Dermis microvascular lymphatic vessel endothelial cell (primary cell): ENCODE measurements at regions not wholly inside any gene's neighbourhood (a gene's known extent, or its start where the extent isn't known, plus 50 kb on each side); places are given as distances from the start of the nearest gene placed in this dataset.
"Not testable (repeated sequence)": the region's sequence is repeated elsewhere in the genome, so short reads cannot be mapped to it uniquely, and the experiment has no call there.

ENCODE experiments used
- DNase-seq, 2 donors: peaks; one replicate each; pipeline versions ENCODE4 v3.0.0 to v3.0.0-alpha.2; 2010; ENCODE audit warnings: low read depth in 2 of 2

- DNase-seq, result no peak
Measured at GRCh38 chr20:1757606-1758512, 100.3 kb upstream of the SIRPG start.

- DNase-seq, result no peak
Measured at GRCh38 chr20:1757072-1757471, 99.5 kb upstream of the SIRPG start.

- DNase-seq, result no peak
Measured at GRCh38 chr20:1754749-1755148, 97.2 kb upstream of the SIRPG start.

- DNase-seq, result no peak
Measured at GRCh38 chr20:1754306-1754705, 96.7 kb upstream of the SIRPG start.

GRCh38 chr20:1752045-1752444 is 94.5 kb upstream of the SIRPG start:
- no peak for DNase-seq

- no peak for DNase-seq
Measured at GRCh38 chr20:1748777-1749176, 91.2 kb upstream of the SIRPG start.

- DNase-seq, result no peak
Measured at GRCh38 chr20:1747953-1748577, 90.5 kb upstream of the SIRPG start.

- DNase-seq, result not testable (repeated sequence)
Measured at GRCh38 chr20:1742049-1742434, 84.5 kb upstream of the SIRPG start.

GRCh38 chr20:1741309-1742048 is 83.9 kb upstream of the SIRPG start:
- no peak for DNase-seq

- DNase-seq, result no peak
Measured at GRCh38 chr20:1737134-1737533, 79.6 kb upstream of the SIRPG start.

GRCh38 chr20:1735417-1736089 is 78.0 kb upstream of the SIRPG start:
- no peak for DNase-seq

GRCh38 chr20:1734269-1734858 is 76.8 kb upstream of the SIRPG start:
- DNase-seq, result peak; percentile 29 to 30

GRCh38 chr20:1731828-1732375 is 74.3 kb upstream of the SIRPG start:
- DNase-seq, result not testable (repeated sequence)

- not testable (repeated sequence) for DNase-seq
Measured at GRCh38 chr20:1730981-1731711, 73.6 kb upstream of the SIRPG start.

GRCh38 chr20:1727303-1727702 is 69.7 kb upstream of the SIRPG start:
- DNase-seq, result not testable (repeated sequence)

- DNase-seq, result no peak
Measured at GRCh38 chr20:1724901-1725300, 67.3 kb upstream of the SIRPG start.

- no peak for DNase-seq
Measured at GRCh38 chr20:1722513-1723050, 65.0 kb upstream of the SIRPG start.

GRCh38 chr20:1721687-1722512 is 64.3 kb upstream of the SIRPG start:
- no peak for DNase-seq

GRCh38 chr20:1720845-1721475 is 63.4 kb upstream of the SIRPG start:
- DNase-seq, result no peak
